Ishikawa (cell line): ENCODE measurements at regions not wholly inside any gene's neighbourhood (a gene's known extent, or its start where the extent isn't known, plus 50 kb on each side); places are given as distances from the start of the nearest gene placed in this dataset.

Source experiments
- CEBPB ChIP-seq: IDR thresholded peaks from 2 replicates; pipeline ENCODE4 v1.6.1; 2012
- CREB1 ChIP-seq: IDR thresholded peaks from 2 replicates; pipeline ENCODE4 v1.6.1; 2012; ENCODE audit warnings: low read depth
- EP300 ChIP-seq: IDR thresholded peaks from 2 replicates; pipeline ENCODE4 v1.6.1; 2012; ENCODE audit warnings: borderline replicate concordance
- NFIC ChIP-seq: IDR thresholded peaks from 2 replicates; pipeline ENCODE4 v1.6.1; 2012
- RAD21 ChIP-seq: IDR thresholded peaks from 2 replicates; pipeline ENCODE4 v1.6.1; 2012; ENCODE audit warnings: low read depth
- REST ChIP-seq: IDR thresholded peaks from 2 replicates; pipeline ENCODE4 v1.6.1; 2012; ENCODE audit warnings: low read depth, mild to moderate bottlenecking
- TAF1 ChIP-seq: IDR thresholded peaks from 2 replicates; pipeline ENCODE4 v1.6.1; 2012; ENCODE audit warnings: low read depth, mild to moderate bottlenecking
- TEAD4 ChIP-seq: IDR thresholded peaks from 2 replicates; pipeline ENCODE4 v1.6.1; 2012
- YY1 ChIP-seq: IDR thresholded peaks from 2 replicates; pipeline ENCODE4 v1.6.1; 2012; ENCODE audit warnings: low read depth
- ZBTB7A ChIP-seq: IDR thresholded peaks from 2 replicates; pipeline ENCODE4 v1.6.1; 2012; ENCODE audit warnings: low read depth
- TF ChIP-seq, protein P1 (sequence below): IDR thresholded peaks from 2 replicates; pipeline ENCODE4 v1.6.1; 2012
- TF ChIP-seq, protein P2 (sequence below): IDR thresholded peaks from 2 replicates; pipeline ENCODE4 v1.6.1; 2012

- TF ChIP-seq CREB1 (no peak), EP300 (no peak), TAF1 (no peak), REST (no peak), TEAD4 (no peak), RAD21 (no peak), YY1 (no peak), CEBPB (no peak), NFIC (no peak), ZBTB7A (no peak)
- TF ChIP-seq, protein P1, sequence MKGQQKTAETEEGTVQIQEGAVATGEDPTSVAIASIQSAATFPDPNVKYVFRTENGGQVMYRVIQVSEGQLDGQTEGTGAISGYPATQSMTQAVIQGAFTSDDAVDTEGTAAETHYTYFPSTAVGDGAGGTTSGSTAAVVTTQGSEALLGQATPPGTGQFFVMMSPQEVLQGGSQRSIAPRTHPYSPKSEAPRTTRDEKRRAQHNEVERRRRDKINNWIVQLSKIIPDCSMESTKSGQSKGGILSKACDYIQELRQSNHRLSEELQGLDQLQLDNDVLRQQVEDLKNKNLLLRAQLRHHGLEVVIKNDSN, result no peak
- TF ChIP-seq, protein P2, sequence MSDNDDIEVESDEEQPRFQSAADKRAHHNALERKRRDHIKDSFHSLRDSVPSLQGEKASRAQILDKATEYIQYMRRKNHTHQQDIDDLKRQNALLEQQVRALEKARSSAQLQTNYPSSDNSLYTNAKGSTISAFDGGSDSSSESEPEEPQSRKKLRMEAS, result no peak
These were observed 64.4 kb upstream of the CFAP46 start for GRCh38 chr10:133006806-133007205.
